Breast epithelium (tissue), 3 donors: ENCODE measurements at regions not wholly inside any gene's neighbourhood (a gene's known extent, or its start where the extent isn't known, plus 50 kb on each side); places are given as distances from the start of the nearest gene placed in this dataset.

Experiments
- POLR2A ChIP-seq: fragments of 450-650 bp; IDR thresholded peaks from one replicate; pipeline ENCODE4 v1.6.1; 2016; ENCODE audit warnings: antibody characterized with exemption, mild to moderate bottlenecking, moderate library complexity
- TF ChIP-seq, protein P1 (sequence below), 3 donors: fragments of 450-650 bp; IDR thresholded peaks; one replicate each; pipeline ENCODE4 v1.5.1; 2016 to 2017; ENCODE audit warnings: antibody characterized with exemption in 3 of 3, mild to moderate bottlenecking in 3 of 3, moderate library complexity in 3 of 3

DNA sequence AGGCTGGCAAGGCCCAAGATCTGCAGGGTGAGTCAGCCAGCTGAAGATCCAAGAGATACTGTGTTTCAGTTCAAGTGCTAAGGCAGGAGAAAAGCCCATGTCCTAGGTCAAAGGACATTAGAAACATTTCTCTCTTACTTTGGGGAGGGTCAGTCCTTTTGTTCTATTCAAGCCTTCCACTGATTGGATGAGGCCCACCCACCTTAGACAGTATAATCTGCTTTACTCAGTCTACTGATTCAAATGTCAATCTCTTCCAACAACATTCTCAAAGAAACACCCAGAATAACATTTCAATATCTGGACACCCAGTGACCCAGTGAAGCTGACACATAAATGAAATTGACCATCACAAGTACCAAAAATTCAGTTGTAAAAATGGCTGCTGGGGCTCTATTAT, 367.8 kb upstream of the ZP4 start:
- TF ChIP-seq, protein P1, sequence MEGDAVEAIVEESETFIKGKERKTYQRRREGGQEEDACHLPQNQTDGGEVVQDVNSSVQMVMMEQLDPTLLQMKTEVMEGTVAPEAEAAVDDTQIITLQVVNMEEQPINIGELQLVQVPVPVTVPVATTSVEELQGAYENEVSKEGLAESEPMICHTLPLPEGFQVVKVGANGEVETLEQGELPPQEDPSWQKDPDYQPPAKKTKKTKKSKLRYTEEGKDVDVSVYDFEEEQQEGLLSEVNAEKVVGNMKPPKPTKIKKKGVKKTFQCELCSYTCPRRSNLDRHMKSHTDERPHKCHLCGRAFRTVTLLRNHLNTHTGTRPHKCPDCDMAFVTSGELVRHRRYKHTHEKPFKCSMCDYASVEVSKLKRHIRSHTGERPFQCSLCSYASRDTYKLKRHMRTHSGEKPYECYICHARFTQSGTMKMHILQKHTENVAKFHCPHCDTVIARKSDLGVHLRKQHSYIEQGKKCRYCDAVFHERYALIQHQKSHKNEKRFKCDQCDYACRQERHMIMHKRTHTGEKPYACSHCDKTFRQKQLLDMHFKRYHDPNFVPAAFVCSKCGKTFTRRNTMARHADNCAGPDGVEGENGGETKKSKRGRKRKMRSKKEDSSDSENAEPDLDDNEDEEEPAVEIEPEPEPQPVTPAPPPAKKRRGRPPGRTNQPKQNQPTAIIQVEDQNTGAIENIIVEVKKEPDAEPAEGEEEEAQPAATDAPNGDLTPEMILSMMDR (IDR thresholded peaks at IDR 0.05) = no peak
- no peak for TF ChIP-seq POLR2A
